IMR-90 (cell line): ENCODE measurements at regions not wholly inside any gene's neighbourhood (a gene's known extent, or its start where the extent isn't known, plus 50 kb on each side); places are given as distances from the start of the nearest gene placed in this dataset.

Experiments used
- ATAC-seq: fragments of 200-7000 bp; cut with Tn5 transposase; 2 replicates; pipeline ENCODE4 v1.9.1; 2020; ENCODE audit warnings: low read depth, mild to moderate bottlenecking, moderate library complexity
- BruUV-seq: library from RNA; stranded (reverse); fragments of 400-500 nt; replicated peaks from 2 replicates; lab custom pipeline; 2021; lab: Mats Ljungman, UMichigan
- CTCF ChIA-PET: fragments of 300-600 bp; formaldehyde crosslinking; extraction: SDS; loops from one replicate; lab custom pipeline; 2021; ENCODE audit warnings: antibody characterized with exemption; lab: Yijun Ruan, JAX
- POLR2A ChIA-PET: fragments of 300-600 bp; sonication (Branson Sonifier 250); formaldehyde crosslinking; loops from one replicate; lab custom pipeline; 2022; ENCODE audit warnings: antibody characterized with exemption; ENCODE audit not compliant: unreplicated experiment; lab: Charles Lee
- DNase-seq: peaks from one replicate; pipeline ENCODE4 v3.0.0; 2013
- H2AFZ ChIP-seq: replicated peaks from 2 replicates; pipeline ENCODE3; 2013; ENCODE audit warnings: low read length, mild to moderate bottlenecking; ENCODE audit not compliant: poor library complexity
- H2AK5ac ChIP-seq: 2 replicates; pipeline ENCODE4 v1.6.1; 2013; ENCODE audit warnings: low read depth, low read length, inconsistent platforms
- H2AK9ac ChIP-seq: replicated peaks from 2 replicates; pipeline ENCODE3; 2013; ENCODE audit warnings: mild to moderate bottlenecking, low read depth, low read length, moderate library complexity; ENCODE audit not compliant: poor library complexity
- H2BK120ac ChIP-seq: 2 replicates; pipeline ENCODE4 v1.6.1; 2013; ENCODE audit warnings: low read depth, low read length, inconsistent platforms
- H2BK15ac ChIP-seq: 3 replicates; pipeline ENCODE4 v1.6.1; 2013; ENCODE audit warnings: low read depth, low read length, inconsistent platforms
- H2BK20ac ChIP-seq: 2 replicates; pipeline ENCODE4 v1.6.1; 2013; ENCODE audit warnings: low read depth, mild to moderate bottlenecking, inconsistent platforms, low read length, moderate library complexity
- H2BK5ac ChIP-seq: 2 replicates; pipeline ENCODE4 v1.6.1; 2013; ENCODE audit warnings: mild to moderate bottlenecking, low read depth, low read length, inconsistent platforms; ENCODE audit not compliant: poor library complexity, severe bottlenecking
- H3K14ac ChIP-seq: replicated peaks from 2 replicates; pipeline ENCODE4 v1.6.1; 2013; ENCODE audit warnings: low read depth, low read length, inconsistent platforms
- H3K18ac ChIP-seq: 2 replicates; pipeline ENCODE4 v1.6.1; 2013; ENCODE audit warnings: low read depth, low read length, control low read depth
- H3K23ac ChIP-seq: 2 replicates; pipeline ENCODE4 v1.6.1; 2013; ENCODE audit warnings: low read depth, low read length, inconsistent platforms
- H3K27ac ChIP-seq: 2 replicates; pipeline ENCODE4 v1.5.1; 2013; ENCODE audit warnings: mild to moderate bottlenecking, control low read depth, low read length; ENCODE audit not compliant: insufficient read depth
- H3K27me3 ChIP-seq: 2 replicates; pipeline ENCODE4 v1.6.1; 2013; ENCODE audit warnings: low read length; ENCODE audit not compliant: control insufficient read depth, insufficient read depth
- H3K36me3 ChIP-seq: 2 replicates; pipeline ENCODE4 v1.6.1; 2013; ENCODE audit warnings: low read length, mixed read lengths; ENCODE audit not compliant: control insufficient read depth, insufficient read depth
- H3K4ac ChIP-seq: 2 replicates; pipeline ENCODE4 v1.6.1; 2013; ENCODE audit warnings: low read depth, low read length, inconsistent platforms
- H3K4me1 ChIP-seq: 2 replicates; pipeline ENCODE4 v1.6.1; 2013; ENCODE audit warnings: low read length, mixed read lengths; ENCODE audit not compliant: control insufficient read depth, insufficient read depth
- H3K4me2 ChIP-seq: 2 replicates; pipeline ENCODE4 v1.6.1; 2013; ENCODE audit warnings: low read depth, mild to moderate bottlenecking, control low read depth, low read length, moderate library complexity
- H3K4me3 ChIP-seq: 2 replicates; pipeline ENCODE4 v1.5.1; 2013; ENCODE audit warnings: low read depth, mild to moderate bottlenecking, control low read depth, low read length, moderate library complexity; ENCODE audit not compliant: insufficient read depth
- H3K56ac ChIP-seq: 2 replicates; pipeline ENCODE4 v1.6.1; 2013; ENCODE audit warnings: low read length, inconsistent platforms; ENCODE audit not compliant: insufficient read depth; ENCODE audit errors: extremely low read depth
- H3K79me1 ChIP-seq, 2 experiments: 2 replicates each; pipeline ENCODE4 v1.6.1; 2013; ENCODE audit warnings: low read length in 2 of 2, inconsistent platforms in 1 of 2, low read depth in 1 of 2
- H3K9ac ChIP-seq: 2 replicates; pipeline ENCODE4 v1.6.1; 2013; ENCODE audit warnings: low read depth, low read length, control low read depth
- H3K9me1 ChIP-seq: 2 replicates; pipeline ENCODE4 v1.6.1; 2013; ENCODE audit warnings: low read length, inconsistent platforms; ENCODE audit not compliant: insufficient read depth
- H3K9me3 ChIP-seq: 2 replicates; pipeline ENCODE4 v1.6.1; 2013; ENCODE audit warnings: low read length; ENCODE audit not compliant: control insufficient read depth, insufficient read depth
- H4K20me1 ChIP-seq: 2 replicates; pipeline ENCODE4 v1.6.1; 2013; ENCODE audit warnings: low read length, inconsistent platforms; ENCODE audit not compliant: insufficient read depth
- H4K5ac ChIP-seq: 2 replicates; pipeline ENCODE4 v1.6.1; 2013; ENCODE audit warnings: mild to moderate bottlenecking, low read depth, low read length, control low read depth
- H4K8ac ChIP-seq, 2 experiments: 2 replicates each; pipeline ENCODE4 v1.6.1; 2013; ENCODE audit warnings: low read depth in 2 of 2, low read length in 2 of 2, control low read depth in 1 of 2, inconsistent platforms in 1 of 2
- H4K91ac ChIP-seq: 2 replicates; pipeline ENCODE4 v1.6.1; 2013; ENCODE audit warnings: low read depth, low read length, inconsistent platforms; ENCODE audit not compliant: insufficient read depth
- BHLHE40 ChIP-seq: fragments of 150-350 bp; IDR thresholded peaks from 2 replicates; pipeline ENCODE4 v1.6.1; 2016; ENCODE audit warnings: mild to moderate bottlenecking, low read depth, low read length
- CEBPB ChIP-seq: IDR thresholded peaks from 2 replicates; pipeline ENCODE4 v1.6.1; 2012; ENCODE audit warnings: low read depth, low read length, improper control_type of control experiment
- FOS ChIP-seq: fragments of 150-350 bp; IDR thresholded peaks from 2 replicates; pipeline ENCODE4 v1.6.1; 2016; ENCODE audit warnings: low read depth, low read length
- MAFK ChIP-seq: IDR thresholded peaks from 2 replicates; pipeline ENCODE4 v1.6.1; 2012; ENCODE audit warnings: low read depth, low read length, improper control_type of control experiment
- MAZ ChIP-seq: IDR thresholded peaks from 2 replicates; pipeline ENCODE4 v1.6.1; 2012; ENCODE audit warnings: low read depth, mild to moderate bottlenecking, low read length, improper control_type of control experiment, moderate library complexity, borderline replicate concordance
- NFE2L2 ChIP-seq: fragments of 150-350 bp; IDR thresholded peaks from 2 replicates; pipeline ENCODE4 v1.6.1; 2016; ENCODE audit warnings: low read depth, mild to moderate bottlenecking, low read length
- RCOR1 ChIP-seq: IDR thresholded peaks from 2 replicates; pipeline ENCODE4 v1.6.1; 2012; ENCODE audit warnings: mild to moderate bottlenecking, low read length, improper control_type of control experiment; ENCODE audit not compliant: insufficient replicate concordance
- RFX5 ChIP-seq: IDR thresholded peaks from 2 replicates; pipeline ENCODE4 v1.8.0; 2012; ENCODE audit warnings: low read depth, mild to moderate bottlenecking, low read length, moderate library complexity
- WGBS, 2 experiments: methylation state at CpG; one replicate each; pipeline versions ENCODE4 v1.1.5 to v1.1.7; 2013; ENCODE audit warnings: missing lambda C conversion rate in 2 of 2; ENCODE audit not compliant: insufficient read length in 1 of 2; ENCODE audit errors: extremely low coverage in 2 of 2; 5-methylcytosine and 5-hydroxymethylcytosine counted together
- dilution Hi-C: fragments of 300-500 bp; cut with HindIII; formaldehyde crosslinking; loops from one replicate; pipeline ENCODE4 v1.14.3; 2018; ENCODE audit warnings: low sequenced_read_pairs; ENCODE audit not compliant: unreplicated experiment
- in situ Hi-C: fragments of 300-500 bp; cut with MboI; formaldehyde crosslinking; loops from 3 replicates; pipeline ENCODE4 v1.14.3; 2019; ENCODE audit warnings: low sequenced_read_pairs, inconsistent platforms, mixed read lengths
- intact Hi-C: fragments of 100-400 bp; cut with micrococcal nuclease; formaldehyde crosslinking; loops from 2 replicates; pipeline ENCODE4 v1.10.0; 2022
- TF ChIP-seq, protein P1 (sequence below): conservative IDR thresholded peaks from 2 replicates; pipeline ENCODE4 v1.5.1; 2012; ENCODE audit warnings: mild to moderate bottlenecking, low read depth, low read length, improper control_type of control experiment
- TF ChIP-seq, protein P2 (sequence below): fragments of 150-350 bp; IDR thresholded peaks from 2 replicates; pipeline ENCODE4 v1.6.1; 2017; ENCODE audit warnings: mild to moderate bottlenecking, antibody characterized with exemption, low read length, low read depth

DNA sequence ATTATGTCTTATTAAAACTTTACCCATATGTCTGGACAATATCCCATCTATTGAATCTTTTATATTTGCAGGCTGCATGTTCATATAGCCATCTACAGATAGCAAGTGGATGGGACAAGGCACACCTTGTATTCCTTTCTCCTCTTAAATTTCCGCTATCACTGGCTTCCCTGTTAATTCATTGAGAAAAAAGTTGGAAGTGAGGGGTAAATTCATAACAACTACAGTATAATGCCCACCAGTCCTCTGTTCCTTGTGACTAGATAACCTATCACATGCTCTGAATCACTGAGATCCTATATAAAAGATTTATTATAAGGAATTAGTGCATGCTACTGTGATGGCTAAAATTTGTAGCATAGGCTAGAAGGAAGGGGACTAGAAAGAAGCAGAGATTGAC lies 1005.8 kb upstream of the ATXN8OS start:
- ATAC-seq (no peak), DNase-seq (no peak)
- Histone ChIP-seq H4K5ac (no peak overlapping the region), H3K9me1 (no peaks in the 10 kb centered on the region), H3K23ac (no peak overlapping the region), H3K4me3 (no peak overlapping the region), H2AK9ac (no peak overlapping the region), H3K79me1 (no peaks in the 10 kb centered on the region), H3K27ac (no peak overlapping the region), H4K20me1 (no peaks in the 10 kb centered on the region), H3K9ac (no peak overlapping the region), H2BK120ac (no peak overlapping the region), H2BK5ac (no peak overlapping the region), H3K4ac (no peak overlapping the region), H2AFZ (no peak overlapping the region), H2BK15ac (no peak overlapping the region), H3K4me1 (no peaks in the 10 kb centered on the region), H2BK20ac (no peak overlapping the region), H3K56ac (no peak overlapping the region), H4K91ac (no peak overlapping the region), H2AK5ac (no peak overlapping the region), H3K14ac (no peak overlapping the region), H3K36me3 (no peaks in the 10 kb centered on the region), H3K18ac (no peak overlapping the region), H3K4me2 (no peak overlapping the region), H3K9me3 (peaks cover 8% of the 10 kb centered on the region), H4K8ac (no peak overlapping the region), H3K27me3 (no peaks in the 10 kb centered on the region)
- no CpG with 5 or more reads among the region's 1 CpG for WGBS, 2 experiments
- TF ChIP-seq RCOR1 (no peak), CEBPB (no peak), MAFK (no peak), NFE2L2 (no peak), RFX5 (no peak), MAZ (no peak), FOS (no peak), BHLHE40 (no peak)
- TF ChIP-seq, protein P1, sequence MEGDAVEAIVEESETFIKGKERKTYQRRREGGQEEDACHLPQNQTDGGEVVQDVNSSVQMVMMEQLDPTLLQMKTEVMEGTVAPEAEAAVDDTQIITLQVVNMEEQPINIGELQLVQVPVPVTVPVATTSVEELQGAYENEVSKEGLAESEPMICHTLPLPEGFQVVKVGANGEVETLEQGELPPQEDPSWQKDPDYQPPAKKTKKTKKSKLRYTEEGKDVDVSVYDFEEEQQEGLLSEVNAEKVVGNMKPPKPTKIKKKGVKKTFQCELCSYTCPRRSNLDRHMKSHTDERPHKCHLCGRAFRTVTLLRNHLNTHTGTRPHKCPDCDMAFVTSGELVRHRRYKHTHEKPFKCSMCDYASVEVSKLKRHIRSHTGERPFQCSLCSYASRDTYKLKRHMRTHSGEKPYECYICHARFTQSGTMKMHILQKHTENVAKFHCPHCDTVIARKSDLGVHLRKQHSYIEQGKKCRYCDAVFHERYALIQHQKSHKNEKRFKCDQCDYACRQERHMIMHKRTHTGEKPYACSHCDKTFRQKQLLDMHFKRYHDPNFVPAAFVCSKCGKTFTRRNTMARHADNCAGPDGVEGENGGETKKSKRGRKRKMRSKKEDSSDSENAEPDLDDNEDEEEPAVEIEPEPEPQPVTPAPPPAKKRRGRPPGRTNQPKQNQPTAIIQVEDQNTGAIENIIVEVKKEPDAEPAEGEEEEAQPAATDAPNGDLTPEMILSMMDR, result no peak
- TF ChIP-seq, protein P2, sequence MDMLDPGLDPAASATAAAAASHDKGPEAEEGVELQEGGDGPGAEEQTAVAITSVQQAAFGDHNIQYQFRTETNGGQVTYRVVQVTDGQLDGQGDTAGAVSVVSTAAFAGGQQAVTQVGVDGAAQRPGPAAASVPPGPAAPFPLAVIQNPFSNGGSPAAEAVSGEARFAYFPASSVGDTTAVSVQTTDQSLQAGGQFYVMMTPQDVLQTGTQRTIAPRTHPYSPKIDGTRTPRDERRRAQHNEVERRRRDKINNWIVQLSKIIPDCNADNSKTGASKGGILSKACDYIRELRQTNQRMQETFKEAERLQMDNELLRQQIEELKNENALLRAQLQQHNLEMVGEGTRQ, result no peak
- in situ Hi-C loops, result no loop called here
- dilution Hi-C loops, result no loop called here
- intact Hi-C loops, result no loop called here
- ChIA-PET POLR2A (no interaction called here), CTCF (no interaction called here)
- no TSS peak for BruUV-seq
